CD4-positive, CD25-positive, alpha-beta regulatory T cell (primary cell): ENCODE measurements at regions not wholly inside any gene's neighbourhood (a gene's known extent, or its start where the extent isn't known, plus 50 kb on each side); places are given as distances from the start of the nearest gene placed in this dataset.
"Not testable (repeated sequence)": the region's sequence is repeated elsewhere in the genome, so short reads cannot be mapped to it uniquely, and the experiment has no call there.

Source experiments
- ATAC-seq, 2 donors: fragments of 150-1000 bp; cut with Tn5 transposase; one replicate each; pipeline ENCODE4 v1.10.0; 2021; ENCODE audit warnings: low read depth in 2 of 2, moderate number of reproducible peaks in 2 of 2, moderate library complexity in 1 of 2
- DNase-seq, 3 donors: peaks; one replicate each; pipeline versions ENCODE4 v3.0.0 to v3.0.0-alpha.2; 2012 to 2022; ENCODE audit warnings: mixed read lengths in 1 of 3
- H3K27ac ChIP-seq: one replicate; pipeline ENCODE4 v1.7.0; 2013; ENCODE audit warnings: mild to moderate bottlenecking, low read length; ENCODE audit not compliant: insufficient read depth, poor library complexity, severe bottlenecking
- H3K27me3 ChIP-seq: one replicate; pipeline ENCODE4 v1.7.0; 2013; ENCODE audit warnings: low read length; ENCODE audit not compliant: control insufficient read depth, insufficient read depth
- H3K36me3 ChIP-seq: one replicate; pipeline ENCODE4 v1.7.0; 2013; ENCODE audit warnings: mild to moderate bottlenecking, low read length, moderate library complexity; ENCODE audit not compliant: control insufficient read depth, insufficient read depth
- H3K4me1 ChIP-seq: 2 replicates; pipeline ENCODE4 v1.7.0; 2013; ENCODE audit warnings: mild to moderate bottlenecking, low read length; ENCODE audit not compliant: insufficient read depth, control insufficient read depth, poor library complexity, severe bottlenecking
- H3K4me3 ChIP-seq: one replicate; pipeline ENCODE4 v1.7.0; 2013; ENCODE audit warnings: low read depth, mild to moderate bottlenecking, low read length, moderate library complexity
- H3K9me3 ChIP-seq, 2 experiments: 1 replicate in 1 of 2; 2 replicates in 1 of 2; pipeline ENCODE4 v1.7.0; 2013; ENCODE audit warnings: low read length in 2 of 2, mild to moderate bottlenecking in 1 of 2, moderate library complexity in 1 of 2; ENCODE audit not compliant: control insufficient read depth in 2 of 2
- H3K27ac Mint-ChIP-seq, 3 donors: one replicate each; pipeline ENCODE4 v1.8.0; 2020 to 2022; ENCODE audit warnings: mild to moderate bottlenecking in 3 of 3, mixed read lengths in 3 of 3, moderate library complexity in 2 of 3
- H3K27me3 Mint-ChIP-seq: one replicate; pipeline ENCODE4 v1.8.0; 2022; ENCODE audit warnings: mild to moderate bottlenecking, mixed read lengths
- H3K36me3 Mint-ChIP-seq: one replicate; pipeline ENCODE4 v1.8.0; 2020; ENCODE audit warnings: mixed read lengths
- H3K4me1 Mint-ChIP-seq, 4 donors: one replicate each; pipeline ENCODE4 v1.8.0; 2020 to 2022; ENCODE audit warnings: mixed read lengths in 4 of 4, mild to moderate bottlenecking in 1 of 4
- H3K4me3 Mint-ChIP-seq, 4 donors: one replicate each; pipeline ENCODE4 v1.8.0; 2020 to 2022; ENCODE audit warnings: mild to moderate bottlenecking in 4 of 4, mixed read lengths in 4 of 4, moderate library complexity in 3 of 4
- H3K9me3 Mint-ChIP-seq, 7 donors: one replicate each; pipeline ENCODE4 v1.8.0; 2020 to 2022; ENCODE audit warnings: mixed read lengths in 7 of 7, mild to moderate bottlenecking in 3 of 7, moderate library complexity in 2 of 7

- Histone ChIP-seq H3K27me3 (no peaks in the 10 kb centered on the region), H3K4me3 (no peak overlapping the region), H3K9me3 (peaks cover 2 to 15% of the 10 kb centered on the region in 2 experiments), H3K27ac (no peak overlapping the region), H3K36me3 (no peaks in the 10 kb centered on the region), H3K4me1 (no peaks in the 10 kb centered on the region)
- no peak for DNase-seq
- Mint-ChIP-seq H3K27me3 (no peaks in the 10 kb centered on the region), H3K4me1 (no peaks in the 10 kb centered on the region), H3K9me3 (peaks cover 4 to 28% (median 5%) of the 10 kb centered on the region in 7 donors), H3K4me3 (no peak overlapping the region), H3K36me3 (no peaks in the 10 kb centered on the region), H3K27ac (no peak overlapping the region)
- ATAC-seq: no peak
Measured at GRCh38 chr13:87166348-87166747, 504.8 kb upstream of the SLITRK5 start.

- Mint-ChIP-seq H3K4me1 (no peaks in the 10 kb centered on the region), H3K27me3 (no peaks in the 10 kb centered on the region)
Measured at GRCh38 chr13:87168390-87168789, 502.8 kb upstream of the SLITRK5 start.

GRCh38 chr13:87169337-87169736, 501.8 kb upstream of the SLITRK5 start:
- H3K9me3 Mint-ChIP-seq: peaks cover 2 to 15% (median 5%) of the 10 kb centered on the region in 7 donors
- no peaks in the 10 kb centered on the region for H3K36me3 Mint-ChIP-seq
- no peaks in the 10 kb centered on the region for H3K27me3 Mint-ChIP-seq
- H3K36me3 ChIP-seq: no peaks in the 10 kb centered on the region
- H3K27ac ChIP-seq: no peak overlapping the region
- H3K4me3 ChIP-seq: no peak overlapping the region
- no peaks in the 10 kb centered on the region for H3K4me1 Mint-ChIP-seq
- ATAC-seq (no peak), DNase-seq (no peak)
- no peak overlapping the region for H3K27ac Mint-ChIP-seq
- peaks cover 4 to 22% of the 10 kb centered on the region in 2 experiments for H3K9me3 ChIP-seq
- H3K27me3 ChIP-seq: no peaks in the 10 kb centered on the region
- no peaks in the 10 kb centered on the region for H3K4me1 ChIP-seq
- no peak overlapping the region for H3K4me3 Mint-ChIP-seq

More at GRCh38 chr13:87168390-87168789, 502.8 kb upstream of the SLITRK5 start:
- Histone ChIP-seq H3K36me3 (no peaks in the 10 kb centered on the region), H3K4me1 (no peaks in the 10 kb centered on the region), H3K27ac (no peak overlapping the region), H3K9me3 (peaks cover 4 to 16% of the 10 kb centered on the region in 2 experiments), H3K27me3 (no peaks in the 10 kb centered on the region), H3K4me3 (no peak overlapping the region)
- Mint-ChIP-seq H3K4me3 (no peak overlapping the region), H3K9me3 (peaks cover 2 to 16% (median 5%) of the 10 kb centered on the region in 7 donors), H3K36me3 (no peaks in the 10 kb centered on the region), H3K27ac (no peak overlapping the region)
- DNase-seq (no peak), ATAC-seq (no peak)

GRCh38 chr13:87172166-87172835, 498.9 kb upstream of the SLITRK5 start:
- no peaks in the 10 kb centered on the region for H3K4me1 ChIP-seq
- peaks cover 2 to 13% of the 10 kb centered on the region in 2 experiments for H3K9me3 ChIP-seq
- H3K36me3 ChIP-seq: no peaks in the 10 kb centered on the region
- Mint-ChIP-seq H3K27ac (no peak overlapping the region), H3K4me3 (no peak overlapping the region), H3K9me3 (peaks cover 0 to 16% (median 5%) of the 10 kb centered on the region in 7 donors), H3K27me3 (no peaks in the 10 kb centered on the region), H3K36me3 (no peaks in the 10 kb centered on the region), H3K4me1 (no peaks in the 10 kb centered on the region)
- ATAC-seq: no peak
- H3K27ac ChIP-seq: no peak overlapping the region
- no peak for DNase-seq
- H3K27me3 ChIP-seq: no peaks in the 10 kb centered on the region
- H3K4me3 ChIP-seq: no peak overlapping the region

- H3K27ac Mint-ChIP-seq, H3K27ac ChIP-seq, H3K4me3 Mint-ChIP-seq, ATAC-seq, H3K36me3 ChIP-seq, DNase-seq, H3K9me3 ChIP-seq, H3K4me1 Mint-ChIP-seq, H3K27me3 ChIP-seq, H3K4me1 ChIP-seq, H3K9me3 Mint-ChIP-seq, H3K4me3 ChIP-seq, H3K36me3 Mint-ChIP-seq, H3K27me3 Mint-ChIP-seq: not testable (repeated sequence)
Measured at GRCh38 chr13:87185138-87185537, 486.0 kb upstream of the SLITRK5 start.

- H3K4me3 Mint-ChIP-seq, H3K36me3 ChIP-seq, DNase-seq, ATAC-seq, H3K9me3 ChIP-seq, H3K4me1 Mint-ChIP-seq, H3K9me3 Mint-ChIP-seq, H3K27me3 ChIP-seq, H3K27ac ChIP-seq, H3K4me3 ChIP-seq, H3K36me3 Mint-ChIP-seq, H3K4me1 ChIP-seq, H3K27ac Mint-ChIP-seq, H3K27me3 Mint-ChIP-seq: not testable (repeated sequence)
Measured at GRCh38 chr13:87186647-87187046, 484.5 kb upstream of the SLITRK5 start.

GRCh38 chr13:87191485-87191884, 479.7 kb upstream of the SLITRK5 start:
- not testable (repeated sequence) for H3K4me1 Mint-ChIP-seq, H3K4me3 ChIP-seq, H3K9me3 ChIP-seq

GRCh38 chr13:87198371-87198770, 472.8 kb upstream of the SLITRK5 start:
- ATAC-seq: no peak
- no peak overlapping the region for H3K4me3 Mint-ChIP-seq
- Histone ChIP-seq H3K27me3 (no peaks in the 10 kb centered on the region), H3K27ac (no peak overlapping the region), H3K4me1 (no peaks in the 10 kb centered on the region), H3K9me3 (peaks cover 0 to 2% of the 10 kb centered on the region in 2 experiments), H3K36me3 (no peaks in the 10 kb centered on the region), H3K4me3 (no peak overlapping the region)
- H3K36me3 Mint-ChIP-seq: no peaks in the 10 kb centered on the region
- H3K27me3 Mint-ChIP-seq: no peaks in the 10 kb centered on the region
- peaks cover 0 to 18% (median 8%) of the 10 kb centered on the region in 7 donors for H3K9me3 Mint-ChIP-seq
- H3K4me1 Mint-ChIP-seq: no peaks in the 10 kb centered on the region
- no peak for DNase-seq
- H3K27ac Mint-ChIP-seq: no peak overlapping the region

More at GRCh38 chr13:87191485-87191884, 479.7 kb upstream of the SLITRK5 start:
- H3K27ac Mint-ChIP-seq, ATAC-seq, H3K27me3 Mint-ChIP-seq, H3K27me3 ChIP-seq, H3K36me3 ChIP-seq, H3K4me1 ChIP-seq, H3K27ac ChIP-seq, DNase-seq, H3K4me3 Mint-ChIP-seq, H3K36me3 Mint-ChIP-seq: not testable (repeated sequence)
- peaks cover 0 to 14% (median 2%) of the 10 kb centered on the region in 7 donors for H3K9me3 Mint-ChIP-seq
